ENCODE measurements at regions not wholly inside any gene's neighbourhood (a gene's known extent, or its start where the extent isn't known, plus 50 kb on each side); places are given as distances from the start of the nearest gene placed in this dataset.

DNA sequence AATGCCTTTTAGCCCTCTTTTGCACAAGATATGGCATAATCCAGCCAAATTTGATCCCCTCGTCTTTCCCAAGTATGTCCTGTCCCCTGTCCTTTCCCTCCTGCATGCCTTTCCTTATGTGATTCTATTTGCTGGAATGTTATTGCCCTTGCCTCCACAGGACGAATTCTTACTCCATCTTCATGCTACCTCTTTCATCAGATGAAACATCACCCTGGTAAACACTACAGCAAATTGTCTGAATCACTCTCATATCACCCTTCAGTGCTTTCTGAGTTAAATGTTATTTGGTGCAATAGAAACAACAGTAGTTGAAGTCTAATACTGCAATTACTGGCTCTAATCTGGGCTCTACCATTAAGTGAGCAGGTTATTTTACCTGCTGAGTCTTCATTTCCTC is 52.2 kb upstream of the FAT1 start:
- no peaks in the 10 kb centered on the region for H3K27me3 ChIP-seq (ENCODE audit: insufficient read depth, poor library complexity, severe bottlenecking)
- H3K27ac ChIP-seq (replicated peaks): no peak overlapping the region
- DNase-seq (ENCODE audit: low read depth in 1 of 2, low spot score in 1 of 2): no peak
- TF ChIP-seq, protein P1, sequence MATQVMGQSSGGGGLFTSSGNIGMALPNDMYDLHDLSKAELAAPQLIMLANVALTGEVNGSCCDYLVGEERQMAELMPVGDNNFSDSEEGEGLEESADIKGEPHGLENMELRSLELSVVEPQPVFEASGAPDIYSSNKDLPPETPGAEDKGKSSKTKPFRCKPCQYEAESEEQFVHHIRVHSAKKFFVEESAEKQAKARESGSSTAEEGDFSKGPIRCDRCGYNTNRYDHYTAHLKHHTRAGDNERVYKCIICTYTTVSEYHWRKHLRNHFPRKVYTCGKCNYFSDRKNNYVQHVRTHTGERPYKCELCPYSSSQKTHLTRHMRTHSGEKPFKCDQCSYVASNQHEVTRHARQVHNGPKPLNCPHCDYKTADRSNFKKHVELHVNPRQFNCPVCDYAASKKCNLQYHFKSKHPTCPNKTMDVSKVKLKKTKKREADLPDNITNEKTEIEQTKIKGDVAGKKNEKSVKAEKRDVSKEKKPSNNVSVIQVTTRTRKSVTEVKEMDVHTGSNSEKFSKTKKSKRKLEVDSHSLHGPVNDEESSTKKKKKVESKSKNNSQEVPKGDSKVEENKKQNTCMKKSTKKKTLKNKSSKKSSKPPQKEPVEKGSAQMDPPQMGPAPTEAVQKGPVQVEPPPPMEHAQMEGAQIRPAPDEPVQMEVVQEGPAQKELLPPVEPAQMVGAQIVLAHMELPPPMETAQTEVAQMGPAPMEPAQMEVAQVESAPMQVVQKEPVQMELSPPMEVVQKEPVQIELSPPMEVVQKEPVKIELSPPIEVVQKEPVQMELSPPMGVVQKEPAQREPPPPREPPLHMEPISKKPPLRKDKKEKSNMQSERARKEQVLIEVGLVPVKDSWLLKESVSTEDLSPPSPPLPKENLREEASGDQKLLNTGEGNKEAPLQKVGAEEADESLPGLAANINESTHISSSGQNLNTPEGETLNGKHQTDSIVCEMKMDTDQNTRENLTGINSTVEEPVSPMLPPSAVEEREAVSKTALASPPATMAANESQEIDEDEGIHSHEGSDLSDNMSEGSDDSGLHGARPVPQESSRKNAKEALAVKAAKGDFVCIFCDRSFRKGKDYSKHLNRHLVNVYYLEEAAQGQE (IDR thresholded peaks at IDR 0.05; ENCODE audit: insufficient replicate concordance, low read depth): no peak
- TF ChIP-seq POLR2AphosphoS5 (IDR thresholded peaks at IDR 0.05; ENCODE audit: low read depth): no peak
- no peak for TF ChIP-seq SPI1 (IDR thresholded peaks at IDR 0.05; ENCODE audit: borderline replicate concordance, low read depth)
- TF ChIP-seq, protein P2, sequence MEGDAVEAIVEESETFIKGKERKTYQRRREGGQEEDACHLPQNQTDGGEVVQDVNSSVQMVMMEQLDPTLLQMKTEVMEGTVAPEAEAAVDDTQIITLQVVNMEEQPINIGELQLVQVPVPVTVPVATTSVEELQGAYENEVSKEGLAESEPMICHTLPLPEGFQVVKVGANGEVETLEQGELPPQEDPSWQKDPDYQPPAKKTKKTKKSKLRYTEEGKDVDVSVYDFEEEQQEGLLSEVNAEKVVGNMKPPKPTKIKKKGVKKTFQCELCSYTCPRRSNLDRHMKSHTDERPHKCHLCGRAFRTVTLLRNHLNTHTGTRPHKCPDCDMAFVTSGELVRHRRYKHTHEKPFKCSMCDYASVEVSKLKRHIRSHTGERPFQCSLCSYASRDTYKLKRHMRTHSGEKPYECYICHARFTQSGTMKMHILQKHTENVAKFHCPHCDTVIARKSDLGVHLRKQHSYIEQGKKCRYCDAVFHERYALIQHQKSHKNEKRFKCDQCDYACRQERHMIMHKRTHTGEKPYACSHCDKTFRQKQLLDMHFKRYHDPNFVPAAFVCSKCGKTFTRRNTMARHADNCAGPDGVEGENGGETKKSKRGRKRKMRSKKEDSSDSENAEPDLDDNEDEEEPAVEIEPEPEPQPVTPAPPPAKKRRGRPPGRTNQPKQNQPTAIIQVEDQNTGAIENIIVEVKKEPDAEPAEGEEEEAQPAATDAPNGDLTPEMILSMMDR (IDR thresholded peaks at IDR 0.05; ENCODE audit: insufficient read depth, low read length): no peak
- no peak for TF ChIP-seq GABPA (IDR thresholded peaks at IDR 0.05; ENCODE audit: low read depth)
- H3K4me3 ChIP-seq (replicated peaks; ENCODE audit: insufficient read depth, low read length): no peak overlapping the region

DNA sequence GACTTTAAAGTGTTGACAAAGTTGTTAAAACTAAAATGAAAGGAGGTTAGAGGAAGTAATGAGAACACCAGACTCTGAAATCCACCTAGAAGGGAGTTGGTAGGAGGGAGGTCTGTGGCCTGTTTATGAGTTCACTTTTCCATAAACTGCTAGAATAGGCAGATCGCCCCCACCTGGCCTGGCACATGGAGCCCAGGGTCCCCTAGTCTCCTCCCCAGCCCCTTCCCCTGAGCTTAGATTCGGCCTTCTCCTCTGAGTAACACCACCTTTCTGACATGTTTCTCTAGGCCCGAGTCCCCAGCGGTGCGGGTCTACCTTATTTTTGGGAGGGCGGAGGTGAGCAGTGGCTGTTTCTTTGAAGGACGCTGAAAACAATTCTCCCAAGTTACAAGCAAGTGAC is 54.5 kb upstream of the FAT1 start:
- Histone ChIP-seq H3K27ac (replicated peaks) (no peak overlapping the region), H3K27me3 (ENCODE audit: insufficient read depth, poor library complexity, severe bottlenecking) (no peaks in the 10 kb centered on the region), H3K4me3 (replicated peaks; ENCODE audit: insufficient read depth, low read length) (no peak overlapping the region)
- DNase-seq (ENCODE audit: low read depth in 1 of 2, low spot score in 1 of 2): no peak
- TF ChIP-seq, protein P1 (IDR thresholded peaks at IDR 0.05; ENCODE audit: insufficient replicate concordance, low read depth): no peak
- TF ChIP-seq POLR2AphosphoS5 (IDR thresholded peaks at IDR 0.05; ENCODE audit: low read depth): no peak
- no peak for TF ChIP-seq GABPA (IDR thresholded peaks at IDR 0.05; ENCODE audit: low read depth)
- TF ChIP-seq, protein P2 (IDR thresholded peaks at IDR 0.05; ENCODE audit: insufficient read depth, low read length): no peak
- TF ChIP-seq SPI1 (IDR thresholded peaks at IDR 0.05; ENCODE audit: borderline replicate concordance, low read depth): no peak

DNA sequence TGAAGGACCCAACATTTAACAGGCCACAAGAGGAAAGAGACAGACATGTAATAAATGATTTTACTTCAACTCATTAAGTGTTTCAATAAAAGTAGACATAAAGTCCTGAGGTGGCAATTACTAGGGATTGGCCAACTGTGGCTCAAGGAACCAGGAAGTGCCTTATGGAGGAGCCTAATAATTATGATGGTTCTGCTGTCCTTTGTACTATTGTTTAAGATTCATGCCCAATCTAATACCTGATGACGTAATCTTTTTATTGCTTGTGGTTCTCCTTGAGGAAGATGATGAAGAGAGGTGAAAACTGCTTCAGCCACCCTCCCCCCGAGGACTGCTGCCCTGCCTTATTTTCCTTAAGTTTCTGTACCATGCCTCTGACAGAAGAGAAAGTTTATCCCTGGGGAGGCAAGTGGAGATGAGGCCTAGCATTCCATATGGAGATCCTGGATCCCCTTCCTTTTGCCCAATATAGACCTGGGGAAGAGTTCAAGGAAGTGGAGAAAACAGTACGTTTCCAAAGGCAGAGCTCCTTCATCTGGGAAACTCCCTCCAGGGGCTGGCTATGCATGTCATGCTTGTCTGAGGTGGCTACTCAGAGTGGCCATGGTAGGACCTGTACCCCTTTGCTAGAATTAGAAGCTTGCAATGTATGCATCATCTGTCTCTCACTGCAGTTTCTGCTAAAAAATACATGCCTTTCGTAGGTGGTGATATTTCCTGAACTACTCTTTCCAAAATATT is 56.8 kb upstream of the FAT1 start:
- DNase-seq (ENCODE audit: low read depth in 1 of 2, low spot score in 1 of 2): no peak
- TF ChIP-seq GABPA (IDR thresholded peaks at IDR 0.05; ENCODE audit: low read depth): no peak
- TF ChIP-seq, protein P2 (IDR thresholded peaks at IDR 0.05; ENCODE audit: insufficient read depth, low read length): no peak
- TF ChIP-seq POLR2AphosphoS5 (IDR thresholded peaks at IDR 0.05; ENCODE audit: low read depth): no peak
- TF ChIP-seq, protein P1 (IDR thresholded peaks at IDR 0.05; ENCODE audit: insufficient replicate concordance, low read depth): no peak
- TF ChIP-seq SPI1 (IDR thresholded peaks at IDR 0.05; ENCODE audit: borderline replicate concordance, low read depth): no peak
- Histone ChIP-seq H3K27ac (replicated peaks) (no peak overlapping the region), H3K27me3 (ENCODE audit: insufficient read depth, poor library complexity, severe bottlenecking) (no peaks in the 10 kb centered on the region), H3K4me3 (replicated peaks; ENCODE audit: insufficient read depth, low read length) (no peak overlapping the region)
